SK-N-SH treated with all-trans-retinoic acid at 6 μM for 48 hours (cell line): ENCODE measurements at regions not wholly inside any gene's neighbourhood (a gene's known extent, or its start where the extent isn't known, plus 50 kb on each side); places are given as distances from the start of the nearest gene placed in this dataset.
A peak's percentile ranks its signal among the peaks of the same experiment; 100 is the strongest.
"Not testable (repeated sequence)": the region's sequence is repeated elsewhere in the genome, so short reads cannot be mapped to it uniquely, and the experiment has no call there.

ENCODE experiments used
- ATAC-seq: fragments of 200-7000 bp; cut with Tn5 transposase; 3 replicates; pipeline ENCODE4 v1.9.1; 2020; ENCODE audit warnings: mild to moderate bottlenecking, moderate library complexity
- ARNTL ChIP-seq: fragments of 450-650 bp; formaldehyde crosslinking; IDR thresholded peaks from 2 replicates; pipeline ENCODE4 v1.5.0; 2020; ENCODE audit warnings: low read depth, mild to moderate bottlenecking, moderate library complexity, borderline replicate concordance
- BACH2 ChIP-seq: fragments of 250-450 bp; sonication (Bioruptor Pico); IDR thresholded peaks from 2 replicates; pipeline ENCODE4 v1.9.0; 2021; ENCODE audit warnings: mild to moderate bottlenecking, borderline replicate concordance
- CSDC2 ChIP-seq: fragments of 250-450 bp; sonication (Bioruptor Pico); IDR thresholded peaks from 2 replicates; pipeline ENCODE4 v1.5.0; 2020; ENCODE audit warnings: mild to moderate bottlenecking, moderate library complexity
- ESRRG ChIP-seq: fragments of 250-450 bp; sonication (Bioruptor Pico); IDR thresholded peaks from 2 replicates; pipeline ENCODE4 v1.6.1; 2021; ENCODE audit warnings: mild to moderate bottlenecking
- GLIS3 ChIP-seq: fragments of 250-450 bp; sonication (Bioruptor Pico); IDR thresholded peaks from 2 replicates; pipeline ENCODE4 v1.5.0; 2020; ENCODE audit warnings: mild to moderate bottlenecking, moderate library complexity
- ISL1 ChIP-seq: fragments of 250-450 bp; sonication (Bioruptor Pico); IDR thresholded peaks from 2 replicates; pipeline ENCODE4 v2.1.2; 2022; ENCODE audit warnings: mild to moderate bottlenecking, moderate library complexity
- OSR1 ChIP-seq: fragments of 250-450 bp; sonication (Bioruptor Pico); IDR thresholded peaks from 2 replicates; pipeline ENCODE4 v1.8.0; 2022; ENCODE audit warnings: moderate library complexity, mild to moderate bottlenecking, inconsistent platforms
- PATZ1 ChIP-seq: fragments of 250-450 bp; sonication (Bioruptor Pico); IDR thresholded peaks from 2 replicates; pipeline ENCODE4 v1.8.0; 2020; ENCODE audit warnings: mild to moderate bottlenecking, moderate library complexity, borderline replicate concordance
- PPARA ChIP-seq: fragments of 250-450 bp; sonication (Bioruptor Pico); IDR thresholded peaks from 2 replicates; pipeline ENCODE4 v1.5.0; 2020; ENCODE audit warnings: mild to moderate bottlenecking, borderline replicate concordance
- SNAI2 ChIP-seq: fragments of 250-450 bp; sonication (Bioruptor Pico); IDR thresholded peaks from 2 replicates; pipeline ENCODE4 v1.5.0; 2020; ENCODE audit warnings: mild to moderate bottlenecking, moderate library complexity
- TCF4 ChIP-seq: fragments of 250-450 bp; sonication (Bioruptor Pico); IDR thresholded peaks from 2 replicates; pipeline ENCODE4 v1.8.0; 2021; ENCODE audit warnings: mild to moderate bottlenecking, moderate library complexity, borderline replicate concordance
- ZFP3 ChIP-seq: fragments of 250-450 bp; sonication (Bioruptor Pico); IDR thresholded peaks from 2 replicates; pipeline ENCODE4 v1.5.0; 2020; ENCODE audit warnings: mild to moderate bottlenecking, moderate library complexity
- ZFP30 ChIP-seq: fragments of 450-650 bp; formaldehyde crosslinking; IDR thresholded peaks from 2 replicates; pipeline ENCODE4 v1.5.0; 2022; ENCODE audit warnings: mild to moderate bottlenecking, moderate library complexity
- ZNF8 ChIP-seq: fragments of 450-650 bp; formaldehyde crosslinking; IDR thresholded peaks from 2 replicates; pipeline ENCODE4 v1.5.0; 2020; ENCODE audit warnings: mild to moderate bottlenecking, moderate library complexity
- TF ChIP-seq, protein P1 (sequence below): fragments of 250-450 bp; sonication (Bioruptor Pico); IDR thresholded peaks from 2 replicates; pipeline ENCODE4 v1.8.0; 2021; ENCODE audit warnings: low read depth, mild to moderate bottlenecking, moderate library complexity, borderline replicate concordance

- no peak for TF ChIP-seq CSDC2 (CRISPR knock-in tag)
- no peak for TF ChIP-seq OSR1 (CRISPR knock-in tag)
- no peak for TF ChIP-seq GLIS3 (CRISPR knock-in tag)
- TF ChIP-seq ISL1 (CRISPR knock-in tag): no peak
- no peak for TF ChIP-seq ESRRG (CRISPR knock-in tag)
- TF ChIP-seq TCF4 (CRISPR knock-in tag): no peak
- TF ChIP-seq ZFP30 (CRISPR knock-in tag): no peak
- TF ChIP-seq BACH2: no peak
- no peak for TF ChIP-seq ARNTL (CRISPR knock-in tag)
- no peak for TF ChIP-seq PATZ1 (CRISPR knock-in tag)
- TF ChIP-seq ZNF8: no peak
- ATAC-seq: no peak
Observed at GRCh38 chr5:50593681-50594080, 72.8 kb upstream of the PARP8 start.

DNA sequence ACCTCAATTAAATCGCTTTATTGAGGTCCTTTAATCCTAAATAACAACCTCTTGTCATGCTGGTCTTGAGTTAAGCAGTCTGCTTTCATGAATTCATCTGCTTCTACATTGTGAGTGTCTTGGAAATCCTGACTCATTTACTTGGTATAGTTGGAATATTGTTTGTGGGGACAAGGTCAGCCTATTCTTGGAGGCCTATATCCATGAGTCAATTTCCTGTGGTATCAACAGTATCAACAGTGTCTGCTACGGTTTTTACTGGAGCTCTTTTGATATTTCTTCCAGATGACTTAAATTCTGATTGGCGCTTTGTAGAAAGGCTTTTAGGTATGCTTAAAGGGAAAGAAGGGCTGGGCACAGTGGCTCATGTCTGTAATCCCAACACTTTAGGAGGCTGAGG lies 71.2 kb upstream of the PARP8 start:
- ATAC-seq: peak; percentile 32; the same call in 2 of the 3 replicates
- TF ChIP-seq SNAI2 (CRISPR knock-in tag) (no peak), OSR1 (CRISPR knock-in tag) (no peak), PATZ1 (CRISPR knock-in tag) (no peak), TCF4 (CRISPR knock-in tag) (no peak), ESRRG (CRISPR knock-in tag) (no peak)
- TF ChIP-seq, protein P1, sequence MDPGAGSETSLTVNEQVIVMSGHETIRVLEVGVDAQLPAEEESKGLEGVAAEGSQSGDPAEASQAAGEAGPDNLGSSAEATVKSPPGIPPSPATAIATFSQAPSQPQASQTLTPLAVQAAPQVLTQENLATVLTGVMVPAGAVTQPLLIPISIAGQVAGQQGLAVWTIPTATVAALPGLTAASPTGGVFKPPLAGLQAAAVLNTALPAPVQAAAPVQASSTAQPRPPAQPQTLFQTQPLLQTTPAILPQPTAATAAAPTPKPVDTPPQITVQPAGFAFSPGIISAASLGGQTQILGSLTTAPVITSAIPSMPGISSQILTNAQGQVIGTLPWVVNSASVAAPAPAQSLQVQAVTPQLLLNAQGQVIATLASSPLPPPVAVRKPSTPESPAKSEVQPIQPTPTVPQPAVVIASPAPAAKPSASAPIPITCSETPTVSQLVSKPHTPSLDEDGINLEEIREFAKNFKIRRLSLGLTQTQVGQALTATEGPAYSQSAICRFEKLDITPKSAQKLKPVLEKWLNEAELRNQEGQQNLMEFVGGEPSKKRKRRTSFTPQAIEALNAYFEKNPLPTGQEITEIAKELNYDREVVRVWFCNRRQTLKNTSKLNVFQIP (CRISPR knock-in tag): no peak

GRCh38 chr5:50601576-50601975 lies 64.9 kb upstream of the PARP8 start:
- not testable (repeated sequence) for ATAC-seq

- TF ChIP-seq BACH2: no peak
- TF ChIP-seq ESRRG (CRISPR knock-in tag): no peak
- no peak for TF ChIP-seq TCF4 (CRISPR knock-in tag)
- no peak for TF ChIP-seq PATZ1 (CRISPR knock-in tag)
- TF ChIP-seq, protein P1 (CRISPR knock-in tag): no peak
- TF ChIP-seq GLIS3 (CRISPR knock-in tag): no peak
- no peak for TF ChIP-seq ARNTL (CRISPR knock-in tag)
- no peak for TF ChIP-seq ZFP3
- TF ChIP-seq SNAI2 (CRISPR knock-in tag): no peak
- no peak for TF ChIP-seq ISL1 (CRISPR knock-in tag)
- no peak for TF ChIP-seq PPARA
- no peak for ATAC-seq
Observed at GRCh38 chr5:50606179-50606578, 60.3 kb upstream of the PARP8 start.

DNA sequence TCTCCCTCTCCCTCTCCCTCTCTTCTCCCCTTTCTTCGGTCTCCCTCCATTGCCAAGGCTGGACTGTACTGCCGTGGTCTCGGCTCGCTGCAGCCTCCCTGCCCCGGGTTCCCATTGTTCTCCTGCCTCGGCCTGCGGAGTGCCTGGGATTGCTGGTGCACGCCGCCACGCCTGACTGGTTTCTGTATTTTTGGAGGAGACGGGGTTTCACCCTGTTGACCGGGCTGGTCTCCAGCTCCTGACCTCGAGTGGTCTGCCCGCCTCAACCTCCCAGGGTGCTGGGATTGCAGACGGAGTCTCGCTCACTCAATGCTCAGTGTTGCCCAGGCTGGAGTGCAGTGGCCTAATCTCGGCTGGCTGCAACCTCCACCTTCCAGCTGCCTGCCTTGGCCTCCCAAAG lies 59.0 kb upstream of the PARP8 start:
- not testable (repeated sequence) for ATAC-seq

DNA sequence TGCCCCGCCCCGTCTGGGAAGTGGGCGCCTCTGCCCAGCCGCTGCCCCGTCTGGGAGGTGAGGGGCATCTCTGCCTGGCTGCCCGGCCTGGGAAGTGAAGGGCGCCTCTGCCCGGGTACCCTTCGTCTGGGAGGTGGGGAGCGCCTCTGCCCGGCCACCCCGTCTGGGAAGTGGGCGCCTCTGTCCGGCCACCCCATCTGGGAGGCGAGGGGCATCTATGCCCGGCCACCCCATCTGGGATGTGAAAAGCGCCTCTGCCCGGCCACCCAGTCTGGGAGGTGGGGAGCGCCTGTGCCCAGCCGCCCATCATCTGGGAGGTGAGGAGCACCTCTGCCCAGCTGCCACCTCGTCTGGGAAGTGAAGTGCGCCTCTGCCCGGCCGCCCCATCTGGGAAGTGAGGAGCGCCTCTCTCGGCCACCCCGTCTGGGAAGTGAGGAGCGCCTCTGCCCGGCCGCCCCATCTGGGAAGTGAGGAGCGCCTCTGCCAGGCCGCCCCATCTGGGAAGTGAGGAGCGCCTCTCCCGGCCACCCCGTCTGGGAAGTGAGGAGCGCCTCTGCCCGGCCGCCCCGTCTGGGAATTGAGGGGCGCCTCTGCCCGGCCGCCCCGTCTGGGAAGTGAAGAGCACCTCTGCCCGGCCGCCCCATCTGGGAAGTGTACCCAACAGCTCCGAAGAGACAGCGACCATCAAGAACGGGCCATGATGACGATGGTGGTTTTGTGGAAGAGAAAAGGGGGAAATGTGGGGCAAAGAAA lies 58.3 kb upstream of the PARP8 start:
- not testable (repeated sequence) for ATAC-seq

DNA sequence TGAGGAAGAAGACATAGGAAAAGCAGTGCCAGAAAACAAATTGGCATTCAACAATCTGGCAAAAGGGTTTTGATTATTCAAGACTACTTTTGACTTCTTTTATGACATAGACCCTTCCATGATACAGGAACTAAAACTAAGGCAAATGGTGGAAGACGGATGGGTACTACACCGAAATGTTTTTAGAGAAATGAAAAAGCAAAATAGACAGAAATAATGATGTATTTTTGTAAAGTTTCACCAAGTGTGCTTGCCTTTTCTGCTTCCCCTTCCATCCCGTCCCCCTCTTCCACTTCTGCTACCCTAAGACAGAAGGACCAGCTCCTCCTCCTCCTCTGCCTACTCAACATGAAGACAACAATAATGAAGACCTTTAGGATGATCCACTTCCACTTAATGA lies 53.4 kb upstream of the PARP8 start:
- ATAC-seq: not testable (repeated sequence)
